Keratinocyte (primary cell): ENCODE measurements at regions not wholly inside any gene's neighbourhood (a gene's known extent, or its start where the extent isn't known, plus 50 kb on each side); places are given as distances from the start of the nearest gene placed in this dataset.

ENCODE experiments used
- DNase-seq: peaks from one replicate; pipeline ENCODE4 v3.0.0-alpha.2; 2011; ENCODE audit warnings: low read depth, missing footprints, low spot score
- FAIRE-seq: peaks from 2 replicates; lab custom pipeline; 2011; peaks lifted over from hg19 to GRCh38; lab: Jason Lieb, UNC
- H2AFZ ChIP-seq: 2 replicates; pipeline ENCODE4 v1.6.0; 2012; ENCODE audit warnings: low read length, control low read depth, inconsistent platforms; ENCODE audit not compliant: control insufficient read depth
- H3K27ac ChIP-seq: 2 replicates; pipeline ENCODE4 v1.5.1; 2011; ENCODE audit warnings: low read length; ENCODE audit not compliant: control insufficient read depth, insufficient read depth
- H3K27me3 ChIP-seq: 3 replicates; pipeline ENCODE4 v1.6.0; 2011; ENCODE audit warnings: low read length; ENCODE audit not compliant: control insufficient read depth, insufficient read depth; ENCODE audit errors: extremely low read depth
- H3K36me3 ChIP-seq, 2 experiments: 2 replicates in 1 of 2; 3 replicates in 1 of 2; pipeline ENCODE4 v1.5.1; 2011; ENCODE audit warnings: low read length in 2 of 2, mild to moderate bottlenecking in 1 of 2; ENCODE audit not compliant: control insufficient read depth in 2 of 2, insufficient read depth in 2 of 2; ENCODE audit errors: extremely low read depth in 1 of 2
- H3K4me1 ChIP-seq: 3 replicates; pipeline ENCODE4 v1.5.1; 2011; ENCODE audit warnings: low read length; ENCODE audit not compliant: control insufficient read depth, insufficient read depth; ENCODE audit errors: extremely low read depth
- H3K4me2 ChIP-seq: 3 replicates; pipeline ENCODE4 v1.6.0; 2011; ENCODE audit warnings: low read depth, low read length; ENCODE audit not compliant: control insufficient read depth, insufficient read depth; ENCODE audit errors: extremely low read depth
- H3K4me3 ChIP-seq, 3 experiments: fragments of 200-600 bp in 1 of 3; sonication (generic) in 1 of 3; 2 replicates in 2 of 3; 3 replicates in 1 of 3; pipeline ENCODE4 v1.5.1; 2011 to 2016; ENCODE audit warnings: low read length in 3 of 3, mild to moderate bottlenecking in 3 of 3, control low read depth in 2 of 3, inconsistent platforms in 1 of 3, low read depth in 1 of 3, mixed read lengths in 1 of 3, mixed run types in 1 of 3, moderate library complexity in 1 of 3; ENCODE audit not compliant: control insufficient read depth in 2 of 3, insufficient read depth in 2 of 3; ENCODE audit errors: extremely low read depth in 1 of 3
- H3K79me2 ChIP-seq: 2 replicates; pipeline ENCODE4 v1.6.0; 2012; ENCODE audit warnings: low read length; ENCODE audit not compliant: control insufficient read depth, insufficient read depth
- H3K9ac ChIP-seq: 3 replicates; pipeline ENCODE4 v1.6.0; 2011; ENCODE audit warnings: low read length; ENCODE audit not compliant: control insufficient read depth, insufficient read depth; ENCODE audit errors: extremely low read depth
- H3K9me1 ChIP-seq: 3 replicates; pipeline ENCODE4 v1.6.0; 2011; ENCODE audit warnings: low read length; ENCODE audit not compliant: control insufficient read depth, insufficient read depth; ENCODE audit errors: extremely low read depth
- H3K9me3 ChIP-seq: 2 replicates; pipeline ENCODE4 v1.5.1; 2012; ENCODE audit warnings: low read depth, low read length; ENCODE audit not compliant: control insufficient read depth
- H4K20me1 ChIP-seq: 3 replicates; pipeline ENCODE4 v1.6.0; 2011; ENCODE audit warnings: low read length; ENCODE audit not compliant: control insufficient read depth, insufficient read depth; ENCODE audit errors: extremely low read depth
- CTCF ChIP-seq, 3 experiments: IDR thresholded peaks in 1 of 3; conservative IDR thresholded peaks in 1 of 3; optimal IDR thresholded peaks in 1 of 3; 2 replicates in 2 of 3; 3 replicates in 1 of 3; pipeline versions ENCODE3 to v1.5.1; 2011; ENCODE audit warnings: low read length in 3 of 3, mild to moderate bottlenecking in 3 of 3, moderate library complexity in 2 of 3, control low read depth in 1 of 3, inconsistent platforms in 1 of 3; ENCODE audit not compliant: insufficient read depth in 2 of 3; ENCODE audit errors: extremely low read depth in 1 of 3
- EZH2 ChIP-seq: IDR thresholded peaks from one replicate; pipeline ENCODE4 v1.6.1; 2012; ENCODE audit warnings: inconsistent platforms, mild to moderate bottlenecking, low read length, moderate library complexity
- dilution Hi-C: fragments of 300-500 bp; cut with MboI; formaldehyde crosslinking; loops from one replicate; pipeline ENCODE4 v1.7.0; 2020; ENCODE audit warnings: low sequenced_read_pairs; ENCODE audit not compliant: extremely low pct_ligation_motif_present

GRCh38 chr9:11038366-11038765 is 425.6 kb upstream of the PTPRD start:
- TF ChIP-seq CTCF (optimal IDR thresholded peaks at IDR 0.05 in 1 of 3, IDR thresholded peaks at IDR 0.05 in 1 of 3, conservative IDR thresholded peaks at IDR 0.05 in 1 of 3; ENCODE audit: extremely low read depth in 1 of 3, insufficient read depth in 2 of 3, low read length in 3 of 3): no peak
- no peak for TF ChIP-seq EZH2
- H3K9me1 ChIP-seq: no peaks in the 10 kb centered on the region
- H2AFZ ChIP-seq: no peak overlapping the region
- no peaks in the 10 kb centered on the region for H3K36me3 ChIP-seq
- H3K27me3 ChIP-seq: no peaks in the 10 kb centered on the region
- no peak overlapping the region for H3K9ac ChIP-seq
- no peak overlapping the region for H3K27ac ChIP-seq
- H3K79me2 ChIP-seq: no peaks in the 10 kb centered on the region
- no peaks in the 10 kb centered on the region for H3K4me1 ChIP-seq
- no peak overlapping the region for H3K4me2 ChIP-seq
- no peak for FAIRE-seq
- dilution Hi-C loops: no loop called here
- H3K4me3 ChIP-seq: no peak overlapping the region
- H3K9me3 ChIP-seq: no peaks in the 10 kb centered on the region
- DNase-seq: no peak
- no peaks in the 10 kb centered on the region for H4K20me1 ChIP-seq

GRCh38 chr9:11039006-11039405 is 426.2 kb upstream of the PTPRD start:
- no peak for FAIRE-seq
- dilution Hi-C loops: no loop called here

More at GRCh38 chr9:11039006-11039405, 426.2 kb upstream of the PTPRD start:
- H3K36me3 ChIP-seq: no peaks in the 10 kb centered on the region
- H3K4me3 ChIP-seq: no peak overlapping the region
- no peaks in the 10 kb centered on the region for H3K27me3 ChIP-seq
- no peak for TF ChIP-seq CTCF (optimal IDR thresholded peaks at IDR 0.05 in 1 of 3, IDR thresholded peaks at IDR 0.05 in 1 of 3, conservative IDR thresholded peaks at IDR 0.05 in 1 of 3; ENCODE audit: extremely low read depth in 1 of 3, insufficient read depth in 2 of 3, low read length in 3 of 3)
- no peak for TF ChIP-seq EZH2
- no peaks in the 10 kb centered on the region for H4K20me1 ChIP-seq
- no peaks in the 10 kb centered on the region for H3K79me2 ChIP-seq
- no peak overlapping the region for H3K9ac ChIP-seq
- no peak overlapping the region for H3K4me2 ChIP-seq
- no peak for DNase-seq
- no peaks in the 10 kb centered on the region for H3K9me1 ChIP-seq
- no peak overlapping the region for H3K27ac ChIP-seq
- no peaks in the 10 kb centered on the region for H3K9me3 ChIP-seq
- H2AFZ ChIP-seq: no peak overlapping the region
- H3K4me1 ChIP-seq: no peaks in the 10 kb centered on the region
